ENCODE measurements at regions not wholly inside any gene's neighbourhood (a gene's known extent, or its start where the extent isn't known, plus 50 kb on each side); places are given as distances from the start of the nearest gene placed in this dataset.

- TF ChIP-seq CTCF (IDR thresholded peaks at IDR 0.05) = no peak
- no peak for TF ChIP-seq POLR2A (IDR thresholded peaks at IDR 0.05)
Measured at GRCh38 chr12:87661786-87662377, 367.3 kb downstream of the C12orf50 start.

Data from upper lobe of left lung (tissue), 4 donors.